PFSK-1 (cell line): ENCODE measurements at regions not wholly inside any gene's neighbourhood (a gene's known extent, or its start where the extent isn't known, plus 50 kb on each side); places are given as distances from the start of the nearest gene placed in this dataset.

Source experiments
- FOXP2 ChIP-seq: optimal IDR thresholded peaks from 2 replicates; pipeline ENCODE3; 2011; ENCODE audit warnings: borderline replicate concordance, control low read depth, inconsistent platforms; ENCODE audit not compliant: insufficient read depth; ENCODE audit errors: extremely low read length, extremely low read depth
- POLR2AphosphoS5 ChIP-seq: IDR thresholded peaks from 2 replicates; pipeline ENCODE4 v1.6.1; 2012; ENCODE audit warnings: low read depth, mild to moderate bottlenecking, control low read depth, low read length, moderate library complexity
- SIN3A ChIP-seq: IDR thresholded peaks from 2 replicates; pipeline ENCODE4 v1.6.1; 2012; ENCODE audit warnings: mild to moderate bottlenecking, low read length, moderate library complexity, borderline replicate concordance; ENCODE audit not compliant: insufficient read depth

DNA sequence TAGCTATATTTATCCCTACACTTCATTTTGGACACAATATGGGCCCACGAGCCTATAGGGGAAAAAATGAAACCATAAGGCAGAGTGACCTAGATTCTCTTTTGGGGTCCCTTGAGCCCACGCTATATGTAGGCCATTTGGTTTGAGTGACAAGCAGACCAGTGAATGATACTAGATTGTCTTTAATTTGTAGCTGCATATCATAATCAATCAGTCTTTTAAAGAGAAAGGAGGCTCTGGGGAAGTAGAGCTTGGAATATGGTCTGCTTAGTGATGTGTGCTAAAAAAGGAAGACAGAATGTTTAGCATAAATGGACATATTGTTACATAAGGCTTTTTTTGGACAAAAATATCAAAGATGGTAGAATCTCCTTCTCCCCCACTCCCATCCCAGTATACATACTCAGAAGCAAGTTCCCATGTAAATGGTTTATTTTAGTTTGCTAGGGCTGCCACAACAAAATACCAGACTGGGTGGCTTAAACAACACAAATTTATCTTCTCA is 140.8 kb downstream of the CAPZA3 start:
- TF ChIP-seq POLR2AphosphoS5 = no peak
- TF ChIP-seq FOXP2 = no peak
- no peak for TF ChIP-seq SIN3A
